IMR-90 (cell line): ENCODE measurements at regions not wholly inside any gene's neighbourhood (a gene's known extent, or its start where the extent isn't known, plus 50 kb on each side); places are given as distances from the start of the nearest gene placed in this dataset.

Experiments
- ATAC-seq: fragments of 200-7000 bp; cut with Tn5 transposase; 2 replicates; pipeline ENCODE4 v1.9.1; 2020; ENCODE audit warnings: low read depth, mild to moderate bottlenecking, moderate library complexity
- BruUV-seq: library from RNA; stranded (reverse); fragments of 400-500 nt; replicated peaks from 2 replicates; lab custom pipeline; 2021; lab: Mats Ljungman, UMichigan
- CTCF ChIA-PET: fragments of 300-600 bp; formaldehyde crosslinking; extraction: SDS; loops from one replicate; lab custom pipeline; 2021; ENCODE audit warnings: antibody characterized with exemption; lab: Yijun Ruan, JAX
- POLR2A ChIA-PET: fragments of 300-600 bp; sonication (Branson Sonifier 250); formaldehyde crosslinking; loops from one replicate; lab custom pipeline; 2022; ENCODE audit warnings: antibody characterized with exemption; ENCODE audit not compliant: unreplicated experiment; lab: Charles Lee
- DNase-seq: peaks from one replicate; pipeline ENCODE4 v3.0.0; 2013
- H2AFZ ChIP-seq: replicated peaks from 2 replicates; pipeline ENCODE3; 2013; ENCODE audit warnings: low read length, mild to moderate bottlenecking; ENCODE audit not compliant: poor library complexity
- H2AK5ac ChIP-seq: 2 replicates; pipeline ENCODE4 v1.6.1; 2013; ENCODE audit warnings: low read depth, low read length, inconsistent platforms
- H2AK9ac ChIP-seq: replicated peaks from 2 replicates; pipeline ENCODE3; 2013; ENCODE audit warnings: mild to moderate bottlenecking, low read depth, low read length, moderate library complexity; ENCODE audit not compliant: poor library complexity
- H2BK120ac ChIP-seq: 2 replicates; pipeline ENCODE4 v1.6.1; 2013; ENCODE audit warnings: low read depth, low read length, inconsistent platforms
- H2BK15ac ChIP-seq: 3 replicates; pipeline ENCODE4 v1.6.1; 2013; ENCODE audit warnings: low read depth, low read length, inconsistent platforms
- H2BK20ac ChIP-seq: 2 replicates; pipeline ENCODE4 v1.6.1; 2013; ENCODE audit warnings: low read depth, mild to moderate bottlenecking, inconsistent platforms, low read length, moderate library complexity
- H2BK5ac ChIP-seq: 2 replicates; pipeline ENCODE4 v1.6.1; 2013; ENCODE audit warnings: mild to moderate bottlenecking, low read depth, low read length, inconsistent platforms; ENCODE audit not compliant: poor library complexity, severe bottlenecking
- H3K14ac ChIP-seq: replicated peaks from 2 replicates; pipeline ENCODE4 v1.6.1; 2013; ENCODE audit warnings: low read depth, low read length, inconsistent platforms
- H3K18ac ChIP-seq: 2 replicates; pipeline ENCODE4 v1.6.1; 2013; ENCODE audit warnings: low read depth, low read length, control low read depth
- H3K23ac ChIP-seq: 2 replicates; pipeline ENCODE4 v1.6.1; 2013; ENCODE audit warnings: low read depth, low read length, inconsistent platforms
- H3K27ac ChIP-seq: 2 replicates; pipeline ENCODE4 v1.5.1; 2013; ENCODE audit warnings: mild to moderate bottlenecking, control low read depth, low read length; ENCODE audit not compliant: insufficient read depth
- H3K27me3 ChIP-seq: 2 replicates; pipeline ENCODE4 v1.6.1; 2013; ENCODE audit warnings: low read length; ENCODE audit not compliant: control insufficient read depth, insufficient read depth
- H3K36me3 ChIP-seq: 2 replicates; pipeline ENCODE4 v1.6.1; 2013; ENCODE audit warnings: low read length, mixed read lengths; ENCODE audit not compliant: control insufficient read depth, insufficient read depth
- H3K4ac ChIP-seq: 2 replicates; pipeline ENCODE4 v1.6.1; 2013; ENCODE audit warnings: low read depth, low read length, inconsistent platforms
- H3K4me1 ChIP-seq: 2 replicates; pipeline ENCODE4 v1.6.1; 2013; ENCODE audit warnings: low read length, mixed read lengths; ENCODE audit not compliant: control insufficient read depth, insufficient read depth
- H3K4me2 ChIP-seq: 2 replicates; pipeline ENCODE4 v1.6.1; 2013; ENCODE audit warnings: low read depth, mild to moderate bottlenecking, control low read depth, low read length, moderate library complexity
- H3K4me3 ChIP-seq: 2 replicates; pipeline ENCODE4 v1.5.1; 2013; ENCODE audit warnings: low read depth, mild to moderate bottlenecking, control low read depth, low read length, moderate library complexity; ENCODE audit not compliant: insufficient read depth
- H3K56ac ChIP-seq: 2 replicates; pipeline ENCODE4 v1.6.1; 2013; ENCODE audit warnings: low read length, inconsistent platforms; ENCODE audit not compliant: insufficient read depth; ENCODE audit errors: extremely low read depth
- H3K79me1 ChIP-seq, 2 experiments: 2 replicates each; pipeline ENCODE4 v1.6.1; 2013; ENCODE audit warnings: low read length in 2 of 2, inconsistent platforms in 1 of 2, low read depth in 1 of 2
- H3K9ac ChIP-seq: 2 replicates; pipeline ENCODE4 v1.6.1; 2013; ENCODE audit warnings: low read depth, low read length, control low read depth
- H3K9me1 ChIP-seq: 2 replicates; pipeline ENCODE4 v1.6.1; 2013; ENCODE audit warnings: low read length, inconsistent platforms; ENCODE audit not compliant: insufficient read depth
- H3K9me3 ChIP-seq: 2 replicates; pipeline ENCODE4 v1.6.1; 2013; ENCODE audit warnings: low read length; ENCODE audit not compliant: control insufficient read depth, insufficient read depth
- H4K20me1 ChIP-seq: 2 replicates; pipeline ENCODE4 v1.6.1; 2013; ENCODE audit warnings: low read length, inconsistent platforms; ENCODE audit not compliant: insufficient read depth
- H4K5ac ChIP-seq: 2 replicates; pipeline ENCODE4 v1.6.1; 2013; ENCODE audit warnings: mild to moderate bottlenecking, low read depth, low read length, control low read depth
- H4K8ac ChIP-seq, 2 experiments: 2 replicates each; pipeline ENCODE4 v1.6.1; 2013; ENCODE audit warnings: low read depth in 2 of 2, low read length in 2 of 2, control low read depth in 1 of 2, inconsistent platforms in 1 of 2
- H4K91ac ChIP-seq: 2 replicates; pipeline ENCODE4 v1.6.1; 2013; ENCODE audit warnings: low read depth, low read length, inconsistent platforms; ENCODE audit not compliant: insufficient read depth
- CHD1 ChIP-seq: IDR thresholded peaks from 2 replicates; pipeline ENCODE4 v1.6.1; 2012; ENCODE audit warnings: low read depth, low read length, improper control_type of control experiment
- NFE2L2 ChIP-seq: fragments of 150-350 bp; IDR thresholded peaks from 2 replicates; pipeline ENCODE4 v1.6.1; 2016; ENCODE audit warnings: low read depth, mild to moderate bottlenecking, low read length
- RCOR1 ChIP-seq: IDR thresholded peaks from 2 replicates; pipeline ENCODE4 v1.6.1; 2012; ENCODE audit warnings: mild to moderate bottlenecking, low read length, improper control_type of control experiment; ENCODE audit not compliant: insufficient replicate concordance
- SMC3 ChIP-seq: fragments of 150-350 bp; IDR thresholded peaks from 2 replicates; pipeline ENCODE4 v1.6.1; 2016; ENCODE audit warnings: low read depth, mild to moderate bottlenecking, antibody characterized with exemption, low read length, moderate library complexity
- WGBS, 2 experiments: methylation state at CpG; one replicate each; pipeline versions ENCODE4 v1.1.5 to v1.1.7; 2013; ENCODE audit warnings: missing lambda C conversion rate in 2 of 2; ENCODE audit not compliant: insufficient read length in 1 of 2; ENCODE audit errors: extremely low coverage in 2 of 2; 5-methylcytosine and 5-hydroxymethylcytosine counted together
- dilution Hi-C: fragments of 300-500 bp; cut with HindIII; formaldehyde crosslinking; loops from one replicate; pipeline ENCODE4 v1.14.3; 2018; ENCODE audit warnings: low sequenced_read_pairs; ENCODE audit not compliant: unreplicated experiment
- in situ Hi-C: fragments of 300-500 bp; cut with MboI; formaldehyde crosslinking; loops from 3 replicates; pipeline ENCODE4 v1.14.3; 2019; ENCODE audit warnings: low sequenced_read_pairs, inconsistent platforms, mixed read lengths
- intact Hi-C: fragments of 100-400 bp; cut with micrococcal nuclease; formaldehyde crosslinking; loops from 2 replicates; pipeline ENCODE4 v1.10.0; 2022

DNA sequence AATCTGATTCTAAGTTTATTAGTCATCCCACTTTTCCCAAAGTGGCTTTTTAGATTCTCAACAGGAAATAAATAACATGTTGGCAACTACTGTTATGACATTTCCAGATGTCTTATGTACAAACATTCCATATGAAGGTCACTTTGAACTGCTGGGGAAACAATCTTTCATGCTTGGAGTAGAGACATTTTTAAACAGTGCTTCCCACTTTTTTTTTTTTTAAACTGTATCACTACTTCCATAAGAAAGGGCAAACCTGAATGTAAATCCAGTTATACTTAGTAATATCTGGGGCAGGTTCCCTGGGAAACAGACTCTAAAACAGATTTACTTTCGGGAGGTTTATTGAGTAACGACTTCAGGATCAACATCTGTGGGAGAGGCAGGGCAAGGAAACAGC is 473.8 kb downstream of the TAFA4 start:
- Histone ChIP-seq H3K4ac (no peak overlapping the region), H3K9me3 (peaks cover 8% of the 10 kb centered on the region), H4K8ac (no peak overlapping the region), H3K18ac (no peak overlapping the region), H3K27ac (no peak overlapping the region), H3K4me3 (no peak overlapping the region), H2AFZ (no peak overlapping the region), H3K14ac (no peak overlapping the region), H3K36me3 (no peaks in the 10 kb centered on the region), H2BK120ac (no peak overlapping the region), H2BK20ac (no peak overlapping the region), H2BK15ac (no peak overlapping the region), H4K5ac (no peak overlapping the region), H3K4me2 (no peak overlapping the region), H4K20me1 (no peaks in the 10 kb centered on the region), H2AK5ac (no peak overlapping the region), H2BK5ac (no peak overlapping the region), H2AK9ac (no peak overlapping the region), H3K56ac (no peak overlapping the region), H3K9ac (no peak overlapping the region), H3K4me1 (no peaks in the 10 kb centered on the region), H3K27me3 (no peaks in the 10 kb centered on the region), H3K9me1 (no peaks in the 10 kb centered on the region), H3K23ac (no peak overlapping the region), H3K79me1 (no peaks in the 10 kb centered on the region), H4K91ac (no peak overlapping the region)
- no CpG with 5 or more reads among the region's 2 CpGs for WGBS, 2 experiments
- no TSS peak for BruUV-seq
- dilution Hi-C loops (no loop called here), intact Hi-C loops (no loop called here), in situ Hi-C loops (no loop called here)
- ATAC-seq (no peak), DNase-seq (no peak)
- ChIA-PET POLR2A (no interaction called here), CTCF (interaction anchor here (0.6 kb wide), 1 partner anchor 1446 kb away, joined by 3 read pairs; no protein-coding TSS in a partner anchor)
- TF ChIP-seq RCOR1 (no peak), CHD1 (no peak), SMC3 (no peak), NFE2L2 (no peak)
